HG02571 (cell line): ENCODE measurements at regions not wholly inside any gene's neighbourhood (a gene's known extent, or its start where the extent isn't known, plus 50 kb on each side); places are given as distances from the start of the nearest gene placed in this dataset.
"Not testable (repeated sequence)": the region's sequence is repeated elsewhere in the genome, so short reads cannot be mapped to it uniquely, and the experiment has no call there.

Experiments used
- ATAC-seq: cut with Tn5 transposase; IDR thresholded peaks from one replicate; pipeline ENCODE4 v1.9.1; 2021; ENCODE audit warnings: mild to moderate bottlenecking, moderate library complexity; ENCODE audit not compliant: unreplicated experiment

- ATAC-seq: peak; percentile 56
Measured at GRCh38 chr13:104975272-104975671, 1560.2 kb downstream of the EFNB2 start.

GRCh38 chr13:104968876-104969275 lies 1566.6 kb downstream of the EFNB2 start:
- no peak for ATAC-seq

- ATAC-seq: no peak
Measured at GRCh38 chr13:104967836-104968630, 1567.4 kb downstream of the EFNB2 start.

GRCh38 chr13:104967376-104967775 lies 1568.1 kb downstream of the EFNB2 start:
- no peak for ATAC-seq

GRCh38 chr13:104962411-104962810 lies 1573.1 kb downstream of the EFNB2 start:
- ATAC-seq: no peak

GRCh38 chr13:104961246-104961645 lies 1574.2 kb downstream of the EFNB2 start:
- ATAC-seq: no peak

- no peak for ATAC-seq
Measured at GRCh38 chr13:104954210-104954609, 1581.3 kb downstream of the EFNB2 start.

- no peak for ATAC-seq
Measured at GRCh38 chr13:104953588-104953987, 1581.9 kb downstream of the EFNB2 start.

GRCh38 chr13:104949840-104950740 lies 1585.4 kb downstream of the EFNB2 start:
- ATAC-seq: no peak

GRCh38 chr13:104944176-104944575 lies 1591.3 kb downstream of the EFNB2 start:
- no peak for ATAC-seq

- no peak for ATAC-seq
Measured at GRCh38 chr13:104943331-104943730, 1592.1 kb downstream of the EFNB2 start.

GRCh38 chr13:104937881-104938280 lies 1597.6 kb downstream of the EFNB2 start:
- ATAC-seq: no peak

GRCh38 chr13:104936304-104936703 lies 1599.2 kb downstream of the EFNB2 start:
- no peak for ATAC-seq

- ATAC-seq: not testable (repeated sequence)
Measured at GRCh38 chr13:104920513-104920912, 1614.9 kb downstream of the EFNB2 start.

- ATAC-seq: no peak
Measured at GRCh38 chr13:104920091-104920490, 1615.4 kb downstream of the EFNB2 start.

- ATAC-seq: no peak
Measured at GRCh38 chr13:104900191-104900817, 1635.2 kb downstream of the EFNB2 start.

GRCh38 chr13:104898484-104898883 lies 1637.0 kb downstream of the EFNB2 start:
- ATAC-seq: no peak

GRCh38 chr13:104895521-104895920 lies 1639.9 kb downstream of the EFNB2 start:
- no peak for ATAC-seq

- ATAC-seq: no peak
Measured at GRCh38 chr13:104875038-104875754, 1660.3 kb downstream of the EFNB2 start.

- ATAC-seq: no peak
Measured at GRCh38 chr13:104872153-104872552, 1663.3 kb downstream of the EFNB2 start.

GRCh38 chr13:104871456-104871855 lies 1664.0 kb downstream of the EFNB2 start:
- ATAC-seq: no peak
